Colonic mucosa (tissue), 4 donors: ENCODE measurements at regions not wholly inside any gene's neighbourhood (a gene's known extent, or its start where the extent isn't known, plus 50 kb on each side); places are given as distances from the start of the nearest gene placed in this dataset.
"Not testable (repeated sequence)": the region's sequence is repeated elsewhere in the genome, so short reads cannot be mapped to it uniquely, and the experiment has no call there.

Experiments
- DNase-seq: peaks from one replicate; pipeline ENCODE4 v3.0.0-alpha.2; 2020
- H3K27ac ChIP-seq: fragments of 200-600 bp; one replicate; pipeline ENCODE4 v1.8.0; 2021
- H3K27me3 ChIP-seq: fragments of 200-600 bp; one replicate; pipeline ENCODE4 v1.8.0; 2021
- H3K36me3 ChIP-seq: fragments of 200-600 bp; one replicate; pipeline ENCODE4 v1.8.0; 2021
- H3K4me1 ChIP-seq: fragments of 200-600 bp; one replicate; pipeline ENCODE4 v1.8.0; 2021; ENCODE audit warnings: mild to moderate bottlenecking
- H3K4me3 ChIP-seq: fragments of 200-600 bp; one replicate; pipeline ENCODE4 v1.8.0; 2021
- H3K9ac ChIP-seq, 2 donors: one replicate each; pipeline ENCODE4 v1.7.0; 2013; ENCODE audit warnings: control low read depth in 2 of 2, low read depth in 2 of 2, low read length in 2 of 2
- H3K9me3 ChIP-seq: fragments of 200-600 bp; one replicate; pipeline ENCODE4 v1.8.0; 2021
- CTCF ChIP-seq: fragments of 200-600 bp; IDR thresholded peaks from one replicate; pipeline ENCODE4 v1.8.0; 2022; ENCODE audit warnings: antibody characterized with exemption, mild to moderate bottlenecking
- intact Hi-C: fragments of 100-400 bp; cut with DNase I; formaldehyde crosslinking; loops from one replicate; pipeline ENCODE4 v1.14.1; 2022
- donor health status: healthy.
- donor health status: DM: no; HTN: no; CAD: no.
- donor health status: DM: no; HTN: no; CAD: no.

GRCh38 chr18:38747153-38747552 is 1181.6 kb upstream of the CELF4 start:
- intact Hi-C loops = no loop called here
- Histone ChIP-seq H3K27ac (no peak overlapping the region), H3K36me3 (no peaks in the 10 kb centered on the region), H3K4me3 (no peak overlapping the region), H3K4me1 (no peaks in the 10 kb centered on the region), H3K27me3 (no peaks in the 10 kb centered on the region), H3K9ac (no peak overlapping the region), H3K9me3 (no peaks in the 10 kb centered on the region)
- DNase-seq = no peak
- TF ChIP-seq CTCF = no peak

- H3K27ac ChIP-seq, DNase-seq, H3K4me1 ChIP-seq, H3K4me3 ChIP-seq, H3K36me3 ChIP-seq, intact Hi-C loops, H3K9ac ChIP-seq, H3K27me3 ChIP-seq, H3K9me3 ChIP-seq: not testable (repeated sequence)
Observed at GRCh38 chr18:38720181-38720580, 1154.6 kb upstream of the CELF4 start.

- DNase-seq = no peak
- no peak for TF ChIP-seq CTCF
- Histone ChIP-seq H3K9me3 (peaks cover 6% of the 10 kb centered on the region), H3K27me3 (no peaks in the 10 kb centered on the region), H3K9ac (no peak overlapping the region), H3K36me3 (no peaks in the 10 kb centered on the region), H3K4me1 (no peaks in the 10 kb centered on the region), H3K4me3 (no peak overlapping the region), H3K27ac (no peak overlapping the region)
- intact Hi-C loops = no loop called here
Observed at GRCh38 chr18:38718365-38718901, 1152.8 kb upstream of the CELF4 start.

- Histone ChIP-seq H3K9ac (no peak overlapping the region), H3K27ac (no peak overlapping the region), H3K4me1 (no peaks in the 10 kb centered on the region), H3K9me3 (peaks cover 5% of the 10 kb centered on the region), H3K4me3 (no peak overlapping the region), H3K27me3 (no peaks in the 10 kb centered on the region), H3K36me3 (no peaks in the 10 kb centered on the region)
- TF ChIP-seq CTCF = no peak
- DNase-seq = no peak
- intact Hi-C loops = no loop called here
Observed at GRCh38 chr18:38709122-38709521, 1143.5 kb upstream of the CELF4 start.

- H3K4me3 ChIP-seq = no peak overlapping the region
- H3K36me3 ChIP-seq = no peaks in the 10 kb centered on the region
- no peaks in the 10 kb centered on the region for H3K27me3 ChIP-seq
- no peak overlapping the region for H3K9ac ChIP-seq
- intact Hi-C loops = no loop called here
- DNase-seq = no peak
- no peaks in the 10 kb centered on the region for H3K4me1 ChIP-seq
- no peak overlapping the region for H3K27ac ChIP-seq
- TF ChIP-seq CTCF = no peak
- H3K9me3 ChIP-seq = no peaks in the 10 kb centered on the region
Observed at GRCh38 chr18:38706373-38706772, 1140.8 kb upstream of the CELF4 start.

- Histone ChIP-seq H3K4me3 (no peak overlapping the region), H3K4me1 (no peaks in the 10 kb centered on the region), H3K9me3 (no peaks in the 10 kb centered on the region), H3K36me3 (no peaks in the 10 kb centered on the region), H3K9ac (no peak overlapping the region), H3K27ac (no peak overlapping the region), H3K27me3 (no peaks in the 10 kb centered on the region)
- intact Hi-C loops = no loop called here
- no peak for TF ChIP-seq CTCF
- no peak for DNase-seq
Observed at GRCh38 chr18:38698088-38698487, 1132.5 kb upstream of the CELF4 start.
